ENCODE measurements at regions not wholly inside any gene's neighbourhood (a gene's known extent, or its start where the extent isn't known, plus 50 kb on each side); places are given as distances from the start of the nearest gene placed in this dataset.

DNA sequence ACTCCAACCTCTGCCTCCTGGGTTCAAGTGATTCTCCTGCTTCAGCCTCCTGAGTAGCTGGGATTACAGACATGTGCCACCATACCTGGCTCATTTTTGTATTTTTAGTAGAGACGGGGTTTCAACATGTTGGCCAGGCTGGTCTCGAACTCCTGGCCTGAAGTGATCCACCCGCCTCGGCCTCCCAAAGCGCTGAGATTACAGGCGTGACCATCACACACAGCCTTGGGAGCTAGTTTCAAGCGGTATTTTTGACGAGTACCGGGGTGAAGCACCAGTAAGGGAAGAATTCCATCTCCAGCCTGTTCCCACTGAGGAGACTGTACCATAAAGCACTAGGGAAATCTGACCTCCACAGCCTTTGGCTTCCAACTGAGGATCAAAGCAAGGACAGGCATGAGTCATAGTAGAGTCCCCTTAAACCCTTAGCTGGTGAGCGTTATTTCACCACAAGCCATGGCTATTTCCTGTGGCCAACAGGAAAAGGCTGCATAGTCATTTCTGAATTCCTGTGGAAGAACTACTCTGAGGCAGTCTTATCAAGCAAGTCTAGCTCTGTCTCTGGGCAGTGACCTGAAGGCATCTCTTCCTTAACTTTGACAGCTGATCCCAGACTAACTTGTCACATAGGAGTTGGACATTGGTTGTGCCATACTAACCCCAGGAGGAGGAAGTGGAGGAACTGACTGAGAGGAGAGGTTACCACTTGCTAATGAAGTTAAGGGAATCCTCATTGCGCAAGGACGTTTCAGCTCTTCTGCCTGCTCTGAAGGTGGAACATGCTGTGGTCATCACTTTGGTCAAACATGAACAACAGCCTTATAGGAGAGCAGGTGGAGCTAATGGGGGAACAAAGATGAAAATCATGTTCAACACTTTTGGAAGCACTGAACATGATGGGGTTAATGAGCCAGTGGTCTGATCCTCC lies 85.8 kb upstream of the DMRT1 start:
- TF ChIP-seq CHCHD3 (CRISPR knock-in tag; IDR thresholded peaks at IDR 0.05), result no peak
- TF ChIP-seq, protein P1, sequence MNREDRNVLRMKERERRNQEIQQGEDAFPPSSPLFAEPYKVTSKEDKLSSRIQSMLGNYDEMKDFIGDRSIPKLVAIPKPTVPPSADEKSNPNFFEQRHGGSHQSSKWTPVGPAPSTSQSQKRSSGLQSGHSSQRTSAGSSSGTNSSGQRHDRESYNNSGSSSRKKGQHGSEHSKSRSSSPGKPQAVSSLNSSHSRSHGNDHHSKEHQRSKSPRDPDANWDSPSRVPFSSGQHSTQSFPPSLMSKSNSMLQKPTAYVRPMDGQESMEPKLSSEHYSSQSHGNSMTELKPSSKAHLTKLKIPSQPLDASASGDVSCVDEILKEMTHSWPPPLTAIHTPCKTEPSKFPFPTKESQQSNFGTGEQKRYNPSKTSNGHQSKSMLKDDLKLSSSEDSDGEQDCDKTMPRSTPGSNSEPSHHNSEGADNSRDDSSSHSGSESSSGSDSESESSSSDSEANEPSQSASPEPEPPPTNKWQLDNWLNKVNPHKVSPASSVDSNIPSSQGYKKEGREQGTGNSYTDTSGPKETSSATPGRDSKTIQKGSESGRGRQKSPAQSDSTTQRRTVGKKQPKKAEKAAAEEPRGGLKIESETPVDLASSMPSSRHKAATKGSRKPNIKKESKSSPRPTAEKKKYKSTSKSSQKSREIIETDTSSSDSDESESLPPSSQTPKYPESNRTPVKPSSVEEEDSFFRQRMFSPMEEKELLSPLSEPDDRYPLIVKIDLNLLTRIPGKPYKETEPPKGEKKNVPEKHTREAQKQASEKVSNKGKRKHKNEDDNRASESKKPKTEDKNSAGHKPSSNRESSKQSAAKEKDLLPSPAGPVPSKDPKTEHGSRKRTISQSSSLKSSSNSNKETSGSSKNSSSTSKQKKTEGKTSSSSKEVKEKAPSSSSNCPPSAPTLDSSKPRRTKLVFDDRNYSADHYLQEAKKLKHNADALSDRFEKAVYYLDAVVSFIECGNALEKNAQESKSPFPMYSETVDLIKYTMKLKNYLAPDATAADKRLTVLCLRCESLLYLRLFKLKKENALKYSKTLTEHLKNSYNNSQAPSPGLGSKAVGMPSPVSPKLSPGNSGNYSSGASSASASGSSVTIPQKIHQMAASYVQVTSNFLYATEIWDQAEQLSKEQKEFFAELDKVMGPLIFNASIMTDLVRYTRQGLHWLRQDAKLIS (CRISPR knock-in tag; IDR thresholded peaks at IDR 0.05), result no peak
- TF ChIP-seq CC2D1A (CRISPR knock-in tag; IDR thresholded peaks at IDR 0.05), result no peak
- no peak for TF ChIP-seq FLYWCH1 (CRISPR knock-in tag; IDR thresholded peaks at IDR 0.05)
- TF ChIP-seq HCFC1 (IDR thresholded peaks at IDR 0.05; ENCODE audit: low read depth, low read length), result no peak
- peak; percentile 51; the same call in 1 of the 2 replicates for TF ChIP-seq RXRA (CRISPR knock-in tag; IDR thresholded peaks at IDR 0.05)
- TF ChIP-seq, protein P2, sequence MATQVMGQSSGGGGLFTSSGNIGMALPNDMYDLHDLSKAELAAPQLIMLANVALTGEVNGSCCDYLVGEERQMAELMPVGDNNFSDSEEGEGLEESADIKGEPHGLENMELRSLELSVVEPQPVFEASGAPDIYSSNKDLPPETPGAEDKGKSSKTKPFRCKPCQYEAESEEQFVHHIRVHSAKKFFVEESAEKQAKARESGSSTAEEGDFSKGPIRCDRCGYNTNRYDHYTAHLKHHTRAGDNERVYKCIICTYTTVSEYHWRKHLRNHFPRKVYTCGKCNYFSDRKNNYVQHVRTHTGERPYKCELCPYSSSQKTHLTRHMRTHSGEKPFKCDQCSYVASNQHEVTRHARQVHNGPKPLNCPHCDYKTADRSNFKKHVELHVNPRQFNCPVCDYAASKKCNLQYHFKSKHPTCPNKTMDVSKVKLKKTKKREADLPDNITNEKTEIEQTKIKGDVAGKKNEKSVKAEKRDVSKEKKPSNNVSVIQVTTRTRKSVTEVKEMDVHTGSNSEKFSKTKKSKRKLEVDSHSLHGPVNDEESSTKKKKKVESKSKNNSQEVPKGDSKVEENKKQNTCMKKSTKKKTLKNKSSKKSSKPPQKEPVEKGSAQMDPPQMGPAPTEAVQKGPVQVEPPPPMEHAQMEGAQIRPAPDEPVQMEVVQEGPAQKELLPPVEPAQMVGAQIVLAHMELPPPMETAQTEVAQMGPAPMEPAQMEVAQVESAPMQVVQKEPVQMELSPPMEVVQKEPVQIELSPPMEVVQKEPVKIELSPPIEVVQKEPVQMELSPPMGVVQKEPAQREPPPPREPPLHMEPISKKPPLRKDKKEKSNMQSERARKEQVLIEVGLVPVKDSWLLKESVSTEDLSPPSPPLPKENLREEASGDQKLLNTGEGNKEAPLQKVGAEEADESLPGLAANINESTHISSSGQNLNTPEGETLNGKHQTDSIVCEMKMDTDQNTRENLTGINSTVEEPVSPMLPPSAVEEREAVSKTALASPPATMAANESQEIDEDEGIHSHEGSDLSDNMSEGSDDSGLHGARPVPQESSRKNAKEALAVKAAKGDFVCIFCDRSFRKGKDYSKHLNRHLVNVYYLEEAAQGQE (IDR thresholded peaks at IDR 0.05; ENCODE audit: borderline replicate concordance in 1 of 2, low read depth in 1 of 2, low read length in 2 of 2), result no peak
- TF ChIP-seq RNF2 (conservative IDR thresholded peaks at IDR 0.05; ENCODE audit: low read depth), result no peak
- TF ChIP-seq, protein P3, sequence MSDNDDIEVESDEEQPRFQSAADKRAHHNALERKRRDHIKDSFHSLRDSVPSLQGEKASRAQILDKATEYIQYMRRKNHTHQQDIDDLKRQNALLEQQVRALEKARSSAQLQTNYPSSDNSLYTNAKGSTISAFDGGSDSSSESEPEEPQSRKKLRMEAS (IDR thresholded peaks at IDR 0.05), result no peak
- peak; percentile 47 for TF ChIP-seq FOXA3 (CRISPR knock-in tag; IDR thresholded peaks at IDR 0.05)
- TF ChIP-seq, protein P4, sequence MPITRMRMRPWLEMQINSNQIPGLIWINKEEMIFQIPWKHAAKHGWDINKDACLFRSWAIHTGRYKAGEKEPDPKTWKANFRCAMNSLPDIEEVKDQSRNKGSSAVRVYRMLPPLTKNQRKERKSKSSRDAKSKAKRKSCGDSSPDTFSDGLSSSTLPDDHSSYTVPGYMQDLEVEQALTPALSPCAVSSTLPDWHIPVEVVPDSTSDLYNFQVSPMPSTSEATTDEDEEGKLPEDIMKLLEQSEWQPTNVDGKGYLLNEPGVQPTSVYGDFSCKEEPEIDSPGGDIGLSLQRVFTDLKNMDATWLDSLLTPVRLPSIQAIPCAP (CRISPR knock-in tag; IDR thresholded peaks at IDR 0.05; ENCODE audit: low read depth), result no peak
- TF ChIP-seq POLR2AphosphoS5 (IDR thresholded peaks at IDR 0.05; ENCODE audit: low read depth, low read length), result no peak
- no peak for TF ChIP-seq MEIS2 (CRISPR knock-in tag; IDR thresholded peaks at IDR 0.05)
- no peak for TF ChIP-seq NFE2 (CRISPR knock-in tag; IDR thresholded peaks at IDR 0.05)

Measured in HepG2 (cell line).